Activated T-cell treated with anti-CD3 and anti-CD28 coated beads, Interleukin-2, amount 50 U/mL, for 72 hours (primary cell): ENCODE measurements at regions not wholly inside any gene's neighbourhood (a gene's known extent, or its start where the extent isn't known, plus 50 kb on each side); places are given as distances from the start of the nearest gene placed in this dataset.

Experiments
- ATAC-seq, 2 donors: fragments of 150-1000 bp; cut with Tn5 transposase; replicated peaks in 1 of 2; 2 replicates each; pipeline ENCODE4 v1.10.0; 2021; ENCODE audit warnings: moderate library complexity in 2 of 2, mild to moderate bottlenecking in 1 of 2
- DNase-seq, 2 donors: peaks; one replicate each; pipeline ENCODE4 v3.0.0; 2021 to 2022; ENCODE audit warnings: mixed read lengths in 1 of 2
- H3K27ac Mint-ChIP-seq: one replicate; pipeline ENCODE4 v1.8.0; 2022; ENCODE audit warnings: mild to moderate bottlenecking, moderate library complexity, mixed read lengths
- H3K27me3 Mint-ChIP-seq: one replicate; pipeline ENCODE4 v1.8.0; 2022; ENCODE audit warnings: low read depth, mixed read lengths
- H3K36me3 Mint-ChIP-seq, 2 donors: one replicate each; pipeline ENCODE4 v1.8.0; 2022; ENCODE audit warnings: mixed read lengths in 2 of 2, mild to moderate bottlenecking in 1 of 2; ENCODE audit not compliant: insufficient read depth in 2 of 2
- H3K4me1 Mint-ChIP-seq: one replicate; pipeline ENCODE4 v1.8.0; 2022; ENCODE audit warnings: low read depth, mixed read lengths
- H3K4me3 Mint-ChIP-seq, 2 donors: one replicate each; pipeline ENCODE4 v1.8.0; 2022; ENCODE audit warnings: mild to moderate bottlenecking in 2 of 2, mixed read lengths in 2 of 2, moderate library complexity in 2 of 2
- H3K9me3 Mint-ChIP-seq, 2 donors: one replicate each; pipeline ENCODE4 v1.8.0; 2022; ENCODE audit warnings: mixed read lengths in 2 of 2

DNA sequence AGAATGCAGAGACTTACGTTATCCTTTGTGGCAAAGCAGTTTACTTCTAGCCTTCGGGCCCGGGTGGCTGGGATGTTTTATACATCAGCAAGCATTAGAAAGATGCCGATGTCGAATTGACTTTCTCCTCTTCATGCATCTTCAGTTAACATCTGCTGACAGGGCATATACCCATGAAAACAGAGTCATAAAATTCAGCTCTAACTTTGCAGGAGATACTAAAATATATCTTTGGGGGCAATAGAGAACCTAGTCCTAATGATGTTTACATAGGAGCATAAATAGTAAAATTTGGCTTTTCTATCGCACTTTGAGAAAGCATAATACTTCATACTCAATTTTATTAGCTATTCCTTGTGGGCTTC, 247.9 kb downstream of the PRELID2 start:
- no peak overlapping the region for H3K27ac Mint-ChIP-seq
- H3K36me3 Mint-ChIP-seq: no peaks in the 10 kb centered on the region
- DNase-seq: no peak
- H3K4me1 Mint-ChIP-seq: peaks cover 14% of the 10 kb centered on the region
- H3K27me3 Mint-ChIP-seq: no peaks in the 10 kb centered on the region
- ATAC-seq: no peak
- H3K4me3 Mint-ChIP-seq: no peak overlapping the region
- peaks cover 7 to 12% of the 10 kb centered on the region in 2 donors for H3K9me3 Mint-ChIP-seq

- DNase-seq: no peak
- H3K27me3 Mint-ChIP-seq: no peaks in the 10 kb centered on the region
- H3K27ac Mint-ChIP-seq: no peak overlapping the region
- no peak for ATAC-seq
- H3K4me1 Mint-ChIP-seq: peaks cover 14% of the 10 kb centered on the region
- H3K9me3 Mint-ChIP-seq: peaks cover 9 to 15% of the 10 kb centered on the region in 2 donors
- H3K36me3 Mint-ChIP-seq: no peaks in the 10 kb centered on the region
- no peak overlapping the region for H3K4me3 Mint-ChIP-seq
Observed at GRCh38 chr5:145586661-145587307, 248.4 kb downstream of the PRELID2 start.

DNA sequence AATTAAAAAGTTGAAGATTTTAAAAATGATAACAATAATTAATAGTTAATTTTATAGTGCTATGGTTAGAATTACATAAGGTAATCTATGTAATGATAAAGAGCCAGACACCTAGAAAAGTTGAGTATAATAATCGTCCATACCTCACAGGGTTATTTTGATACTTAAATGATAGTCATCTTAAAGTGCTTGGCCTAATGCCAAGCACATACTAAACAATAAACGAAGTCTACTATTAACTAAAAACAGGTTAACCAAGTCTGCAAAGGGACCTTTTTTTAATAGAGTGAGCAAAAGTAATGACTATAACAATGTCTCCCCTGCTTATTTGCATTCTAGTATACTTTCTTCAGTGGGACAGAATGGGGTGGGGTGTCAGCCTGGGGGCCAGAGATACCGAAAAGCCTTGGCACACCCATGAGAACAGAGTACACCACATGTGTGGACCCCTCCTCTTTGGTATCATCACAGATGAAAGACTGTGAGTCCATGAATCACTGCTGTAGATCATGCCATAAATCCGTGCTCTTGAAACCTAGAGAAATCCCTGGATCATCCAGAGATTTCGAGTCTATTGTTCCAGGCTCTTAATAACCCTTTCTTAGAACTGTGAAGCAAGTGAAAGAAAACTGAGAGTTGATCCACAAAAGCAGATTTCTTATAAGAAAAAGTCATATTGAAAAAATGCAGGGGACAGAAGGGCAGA, 249.5 kb downstream of the PRELID2 start:
- no peak overlapping the region for H3K4me3 Mint-ChIP-seq
- ATAC-seq: no peak
- no peak overlapping the region for H3K27ac Mint-ChIP-seq

DNA sequence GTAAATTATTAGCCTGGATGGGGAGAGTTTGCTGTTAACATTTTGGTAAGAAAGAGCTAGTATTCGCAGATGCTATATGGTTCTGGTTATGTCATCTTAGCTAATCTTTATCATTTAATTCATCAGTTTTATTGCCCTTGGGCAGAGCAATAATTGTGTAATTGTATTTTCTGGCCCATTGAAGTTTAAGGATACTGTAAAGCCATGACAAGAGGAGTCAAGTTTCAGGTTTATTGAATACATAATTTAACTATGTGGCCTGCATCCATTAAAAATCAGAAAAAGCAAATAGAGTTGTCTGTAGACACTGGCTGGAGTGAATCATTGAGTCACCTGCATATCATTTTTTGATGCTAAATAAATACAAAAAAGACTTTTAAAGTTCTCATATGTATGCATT, 255.8 kb downstream of the PRELID2 start:
- no peak overlapping the region for H3K4me3 Mint-ChIP-seq
- DNase-seq (no peak), ATAC-seq (no peak)
- no peaks in the 10 kb centered on the region for H3K4me1 Mint-ChIP-seq
- H3K27me3 Mint-ChIP-seq: no peaks in the 10 kb centered on the region
- peaks cover 7 to 17% of the 10 kb centered on the region in 2 donors for H3K9me3 Mint-ChIP-seq
- H3K27ac Mint-ChIP-seq: no peak overlapping the region
- no peaks in the 10 kb centered on the region for H3K36me3 Mint-ChIP-seq

More for the DNA sequence above, 249.5 kb downstream of the PRELID2 start:
- Mint-ChIP-seq H3K27me3 (no peaks in the 10 kb centered on the region), H3K4me1 (peaks cover 14% of the 10 kb centered on the region), H3K9me3 (peaks cover 9 to 20% of the 10 kb centered on the region in 2 donors), H3K36me3 (no peaks in the 10 kb centered on the region)
- no peak for DNase-seq

- no peak for DNase-seq
- H3K9me3 Mint-ChIP-seq: peaks cover 5 to 6% of the 10 kb centered on the region in 2 donors
- H3K27ac Mint-ChIP-seq: no peak overlapping the region
- H3K4me3 Mint-ChIP-seq: no peak overlapping the region
- H3K36me3 Mint-ChIP-seq: no peaks in the 10 kb centered on the region
- no peaks in the 10 kb centered on the region for H3K27me3 Mint-ChIP-seq
- no peak for ATAC-seq
- H3K4me1 Mint-ChIP-seq: no peaks in the 10 kb centered on the region
Observed at GRCh38 chr5:145574889-145575573, 260.1 kb downstream of the PRELID2 start.

GRCh38 chr5:145568581-145568980, 266.6 kb downstream of the PRELID2 start:
- Mint-ChIP-seq H3K36me3 (no peaks in the 10 kb centered on the region), H3K27me3 (no peaks in the 10 kb centered on the region), H3K4me3 (no peak overlapping the region), H3K9me3 (peaks cover 3 to 4% of the 10 kb centered on the region in 2 donors), H3K4me1 (no peaks in the 10 kb centered on the region), H3K27ac (no peak overlapping the region)
- DNase-seq: no peak
- ATAC-seq: no peak

DNA sequence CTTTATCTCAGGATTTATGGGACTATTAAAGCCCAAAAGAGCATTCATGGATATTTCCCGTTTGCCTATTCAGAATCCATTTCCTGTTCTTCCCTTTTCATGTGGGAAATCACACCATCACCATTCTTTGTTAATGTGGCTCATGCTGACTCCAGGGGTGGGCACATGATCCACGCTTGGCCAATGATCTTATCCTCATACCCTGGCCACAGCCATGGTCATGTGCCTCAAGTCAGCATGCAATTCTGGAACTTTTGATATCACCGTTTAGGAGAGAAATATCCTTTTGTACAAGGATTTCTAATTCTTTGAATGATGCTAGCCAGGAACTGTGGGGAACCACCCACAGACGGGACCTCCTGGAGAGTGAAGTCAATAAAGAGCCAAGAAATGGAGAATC, 272.2 kb downstream of the PRELID2 start:
- no peak for ATAC-seq
- H3K27me3 Mint-ChIP-seq: no peaks in the 10 kb centered on the region
- H3K27ac Mint-ChIP-seq: no peak overlapping the region

DNA sequence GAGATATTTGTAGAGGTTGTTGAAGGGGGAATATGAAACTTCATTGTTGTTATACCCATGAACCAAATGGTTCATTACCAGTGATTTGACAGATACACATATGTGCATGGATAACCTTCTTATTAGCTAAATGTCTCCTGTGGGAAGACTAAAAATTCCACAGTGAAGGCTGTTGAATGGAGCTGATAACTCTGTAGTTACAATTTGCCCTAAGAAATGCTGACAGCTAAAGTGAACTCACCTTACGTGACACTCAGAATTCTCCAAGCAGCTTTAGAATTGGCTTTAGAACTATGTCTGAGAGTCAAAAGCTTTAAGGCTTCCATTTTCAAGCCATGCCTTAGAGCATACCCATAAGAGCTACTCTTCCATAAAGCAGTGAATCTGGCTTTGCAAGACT, 276.9 kb downstream of the PRELID2 start:
- DNase-seq: no peak

More for the DNA sequence above, 272.2 kb downstream of the PRELID2 start:
- DNase-seq: no peak
- H3K4me3 Mint-ChIP-seq: no peak overlapping the region
- H3K36me3 Mint-ChIP-seq: no peaks in the 10 kb centered on the region
- H3K9me3 Mint-ChIP-seq: peaks cover 3 to 4% of the 10 kb centered on the region in 2 donors
- H3K4me1 Mint-ChIP-seq: no peaks in the 10 kb centered on the region

DNA sequence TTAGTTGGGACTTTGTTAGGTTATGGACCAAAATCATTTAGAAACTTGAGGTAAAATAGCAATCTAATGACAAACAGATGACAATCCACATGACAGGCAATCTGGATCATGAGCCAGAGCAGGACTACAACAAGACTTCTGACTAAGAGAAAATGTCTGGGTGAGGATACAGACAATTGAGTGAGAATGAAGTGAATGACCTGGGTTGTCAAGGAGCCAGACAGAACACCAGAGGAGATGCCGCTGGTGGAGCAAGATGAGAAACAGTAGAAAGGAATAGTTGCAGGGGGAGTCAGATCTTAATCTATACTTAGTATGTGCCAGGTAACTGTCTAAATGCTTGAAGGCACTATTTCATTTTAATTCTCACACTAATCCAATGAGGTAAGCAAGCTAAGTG, 277.8 kb downstream of the PRELID2 start:
- Mint-ChIP-seq H3K27me3 (no peaks in the 10 kb centered on the region), H3K27ac (no peak overlapping the region), H3K4me3 (no peak overlapping the region), H3K4me1 (no peaks in the 10 kb centered on the region), H3K9me3 (peaks cover 6 to 16% of the 10 kb centered on the region in 2 donors), H3K36me3 (no peaks in the 10 kb centered on the region)
- ATAC-seq (no peak), DNase-seq (no peak)

More for the DNA sequence above, 276.9 kb downstream of the PRELID2 start:
- Mint-ChIP-seq H3K4me1 (no peaks in the 10 kb centered on the region), H3K27ac (no peak overlapping the region), H3K36me3 (no peaks in the 10 kb centered on the region), H3K27me3 (no peaks in the 10 kb centered on the region), H3K9me3 (peaks cover 6 to 16% of the 10 kb centered on the region in 2 donors), H3K4me3 (no peak overlapping the region)
- no peak for ATAC-seq

GRCh38 chr5:145554399-145554798, 280.7 kb downstream of the PRELID2 start:
- DNase-seq: no peak
- Mint-ChIP-seq H3K36me3 (no peaks in the 10 kb centered on the region), H3K4me1 (no peaks in the 10 kb centered on the region), H3K4me3 (no peak overlapping the region), H3K9me3 (peaks cover 6 to 15% of the 10 kb centered on the region in 2 donors), H3K27ac (no peak overlapping the region), H3K27me3 (no peaks in the 10 kb centered on the region)
- ATAC-seq: no peak

DNA sequence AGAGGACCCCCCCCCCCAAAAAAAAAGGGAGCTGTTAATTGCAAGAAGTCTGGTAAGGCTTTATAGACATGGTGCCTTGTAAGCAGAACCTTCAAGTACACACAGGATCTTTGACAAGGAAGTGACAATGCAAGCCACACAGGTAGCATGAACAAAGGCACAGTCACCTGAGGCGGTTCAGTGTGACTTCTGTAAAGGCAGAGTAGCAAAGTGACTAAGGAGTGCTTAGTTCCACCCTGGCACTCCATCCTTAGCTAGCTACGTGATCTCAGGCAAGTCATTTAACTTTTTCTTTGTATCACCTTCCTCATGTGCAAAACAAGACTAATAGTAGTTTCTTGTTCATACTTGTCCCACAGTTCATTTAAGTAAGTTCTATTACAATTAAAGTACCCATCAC, 282.0 kb downstream of the PRELID2 start:
- Mint-ChIP-seq H3K4me1 (no peaks in the 10 kb centered on the region), H3K9me3 (peaks cover 11 to 18% of the 10 kb centered on the region in 2 donors), H3K27me3 (no peaks in the 10 kb centered on the region), H3K4me3 (no peak overlapping the region), H3K36me3 (no peaks in the 10 kb centered on the region), H3K27ac (no peak overlapping the region)
- DNase-seq: no peak
- ATAC-seq: no peak

DNA sequence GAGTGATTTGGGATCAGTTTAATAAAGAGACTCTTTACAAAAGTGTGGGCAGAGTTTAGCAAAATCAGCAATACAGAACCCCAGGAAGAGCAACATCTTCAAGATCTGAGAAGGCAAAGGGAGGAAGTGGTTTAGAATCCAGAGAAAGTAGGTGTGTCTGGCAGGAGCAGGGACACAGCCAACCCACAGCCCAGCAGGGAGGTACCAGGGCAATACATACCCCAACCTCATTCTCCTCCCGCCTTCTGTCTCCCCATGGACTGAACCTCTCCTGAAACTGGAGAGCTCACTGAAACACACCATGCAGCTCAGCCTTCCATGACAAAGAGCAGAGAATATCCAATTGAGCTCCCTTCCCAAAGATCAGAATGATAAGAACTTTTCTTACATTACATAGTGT, 283.4 kb downstream of the PRELID2 start:
- Mint-ChIP-seq H3K4me1 (no peaks in the 10 kb centered on the region), H3K27me3 (no peaks in the 10 kb centered on the region), H3K4me3 (no peak overlapping the region), H3K36me3 (no peaks in the 10 kb centered on the region), H3K9me3 (peaks cover 9 to 12% of the 10 kb centered on the region in 2 donors), H3K27ac (no peak overlapping the region)
- DNase-seq (no peak), ATAC-seq (no peak)

DNA sequence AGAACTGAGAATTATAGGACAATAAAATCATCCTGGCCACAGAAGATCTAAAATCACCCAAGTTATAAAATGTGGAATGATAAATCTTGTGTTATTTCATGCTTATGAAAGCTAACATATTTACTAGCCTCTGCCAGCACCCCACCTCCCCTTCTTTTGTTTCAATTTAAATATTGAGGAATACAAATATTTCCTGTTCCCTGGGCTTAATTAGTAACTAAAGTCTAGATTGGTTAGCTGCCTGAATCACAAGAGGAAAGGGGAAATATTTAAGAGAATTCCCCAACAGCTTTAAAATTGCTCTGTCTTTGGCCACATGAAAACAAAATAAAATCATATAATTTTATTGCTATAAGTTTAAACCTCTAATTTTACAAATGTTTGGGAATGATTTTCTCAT, 287.0 kb downstream of the PRELID2 start:
- Mint-ChIP-seq H3K27me3 (no peaks in the 10 kb centered on the region), H3K36me3 (no peaks in the 10 kb centered on the region), H3K4me1 (no peaks in the 10 kb centered on the region), H3K9me3 (peaks cover 5 to 7% of the 10 kb centered on the region in 2 donors), H3K27ac (no peak overlapping the region), H3K4me3 (no peak overlapping the region)
- no peak for DNase-seq
- no peak for ATAC-seq
